IMR-90 (cell line): ENCODE measurements at regions not wholly inside any gene's neighbourhood (a gene's known extent, or its start where the extent isn't known, plus 50 kb on each side); places are given as distances from the start of the nearest gene placed in this dataset.

ENCODE experiments used
- ATAC-seq: fragments of 200-7000 bp; cut with Tn5 transposase; 2 replicates; pipeline ENCODE4 v1.9.1; 2020; ENCODE audit warnings: low read depth, mild to moderate bottlenecking, moderate library complexity
- BruUV-seq: library from RNA; stranded (reverse); fragments of 400-500 nt; replicated peaks from 2 replicates; lab custom pipeline; 2021; lab: Mats Ljungman, UMichigan
- CTCF ChIA-PET: fragments of 300-600 bp; formaldehyde crosslinking; extraction: SDS; loops from one replicate; lab custom pipeline; 2021; ENCODE audit warnings: antibody characterized with exemption; lab: Yijun Ruan, JAX
- POLR2A ChIA-PET: fragments of 300-600 bp; sonication (Branson Sonifier 250); formaldehyde crosslinking; loops from one replicate; lab custom pipeline; 2022; ENCODE audit warnings: antibody characterized with exemption; ENCODE audit not compliant: unreplicated experiment; lab: Charles Lee
- DNase-seq: peaks from one replicate; pipeline ENCODE4 v3.0.0; 2013
- H2AFZ ChIP-seq: replicated peaks from 2 replicates; pipeline ENCODE3; 2013; ENCODE audit warnings: low read length, mild to moderate bottlenecking; ENCODE audit not compliant: poor library complexity
- H2AK5ac ChIP-seq: 2 replicates; pipeline ENCODE4 v1.6.1; 2013; ENCODE audit warnings: low read depth, low read length, inconsistent platforms
- H2AK9ac ChIP-seq: replicated peaks from 2 replicates; pipeline ENCODE3; 2013; ENCODE audit warnings: mild to moderate bottlenecking, low read depth, low read length, moderate library complexity; ENCODE audit not compliant: poor library complexity
- H2BK120ac ChIP-seq: 2 replicates; pipeline ENCODE4 v1.6.1; 2013; ENCODE audit warnings: low read depth, low read length, inconsistent platforms
- H2BK15ac ChIP-seq: 3 replicates; pipeline ENCODE4 v1.6.1; 2013; ENCODE audit warnings: low read depth, low read length, inconsistent platforms
- H2BK20ac ChIP-seq: 2 replicates; pipeline ENCODE4 v1.6.1; 2013; ENCODE audit warnings: low read depth, mild to moderate bottlenecking, inconsistent platforms, low read length, moderate library complexity
- H2BK5ac ChIP-seq: 2 replicates; pipeline ENCODE4 v1.6.1; 2013; ENCODE audit warnings: mild to moderate bottlenecking, low read depth, low read length, inconsistent platforms; ENCODE audit not compliant: poor library complexity, severe bottlenecking
- H3K14ac ChIP-seq: replicated peaks from 2 replicates; pipeline ENCODE4 v1.6.1; 2013; ENCODE audit warnings: low read depth, low read length, inconsistent platforms
- H3K18ac ChIP-seq: 2 replicates; pipeline ENCODE4 v1.6.1; 2013; ENCODE audit warnings: low read depth, low read length, control low read depth
- H3K23ac ChIP-seq: 2 replicates; pipeline ENCODE4 v1.6.1; 2013; ENCODE audit warnings: low read depth, low read length, inconsistent platforms
- H3K27ac ChIP-seq: 2 replicates; pipeline ENCODE4 v1.5.1; 2013; ENCODE audit warnings: mild to moderate bottlenecking, control low read depth, low read length; ENCODE audit not compliant: insufficient read depth
- H3K27me3 ChIP-seq: 2 replicates; pipeline ENCODE4 v1.6.1; 2013; ENCODE audit warnings: low read length; ENCODE audit not compliant: control insufficient read depth, insufficient read depth
- H3K36me3 ChIP-seq: 2 replicates; pipeline ENCODE4 v1.6.1; 2013; ENCODE audit warnings: low read length, mixed read lengths; ENCODE audit not compliant: control insufficient read depth, insufficient read depth
- H3K4ac ChIP-seq: 2 replicates; pipeline ENCODE4 v1.6.1; 2013; ENCODE audit warnings: low read depth, low read length, inconsistent platforms
- H3K4me1 ChIP-seq: 2 replicates; pipeline ENCODE4 v1.6.1; 2013; ENCODE audit warnings: low read length, mixed read lengths; ENCODE audit not compliant: control insufficient read depth, insufficient read depth
- H3K4me2 ChIP-seq: 2 replicates; pipeline ENCODE4 v1.6.1; 2013; ENCODE audit warnings: low read depth, mild to moderate bottlenecking, control low read depth, low read length, moderate library complexity
- H3K4me3 ChIP-seq: 2 replicates; pipeline ENCODE4 v1.5.1; 2013; ENCODE audit warnings: low read depth, mild to moderate bottlenecking, control low read depth, low read length, moderate library complexity; ENCODE audit not compliant: insufficient read depth
- H3K56ac ChIP-seq: 2 replicates; pipeline ENCODE4 v1.6.1; 2013; ENCODE audit warnings: low read length, inconsistent platforms; ENCODE audit not compliant: insufficient read depth; ENCODE audit errors: extremely low read depth
- H3K79me1 ChIP-seq, 2 experiments: 2 replicates each; pipeline ENCODE4 v1.6.1; 2013; ENCODE audit warnings: low read length in 2 of 2, inconsistent platforms in 1 of 2, low read depth in 1 of 2
- H3K9ac ChIP-seq: 2 replicates; pipeline ENCODE4 v1.6.1; 2013; ENCODE audit warnings: low read depth, low read length, control low read depth
- H3K9me1 ChIP-seq: 2 replicates; pipeline ENCODE4 v1.6.1; 2013; ENCODE audit warnings: low read length, inconsistent platforms; ENCODE audit not compliant: insufficient read depth
- H3K9me3 ChIP-seq: 2 replicates; pipeline ENCODE4 v1.6.1; 2013; ENCODE audit warnings: low read length; ENCODE audit not compliant: control insufficient read depth, insufficient read depth
- H4K20me1 ChIP-seq: 2 replicates; pipeline ENCODE4 v1.6.1; 2013; ENCODE audit warnings: low read length, inconsistent platforms; ENCODE audit not compliant: insufficient read depth
- H4K5ac ChIP-seq: 2 replicates; pipeline ENCODE4 v1.6.1; 2013; ENCODE audit warnings: mild to moderate bottlenecking, low read depth, low read length, control low read depth
- H4K8ac ChIP-seq, 2 experiments: 2 replicates each; pipeline ENCODE4 v1.6.1; 2013; ENCODE audit warnings: low read depth in 2 of 2, low read length in 2 of 2, control low read depth in 1 of 2, inconsistent platforms in 1 of 2
- H4K91ac ChIP-seq: 2 replicates; pipeline ENCODE4 v1.6.1; 2013; ENCODE audit warnings: low read depth, low read length, inconsistent platforms; ENCODE audit not compliant: insufficient read depth
- BHLHE40 ChIP-seq: fragments of 150-350 bp; IDR thresholded peaks from 2 replicates; pipeline ENCODE4 v1.6.1; 2016; ENCODE audit warnings: mild to moderate bottlenecking, low read depth, low read length
- CHD1 ChIP-seq: IDR thresholded peaks from 2 replicates; pipeline ENCODE4 v1.6.1; 2012; ENCODE audit warnings: low read depth, low read length, improper control_type of control experiment
- MAZ ChIP-seq: IDR thresholded peaks from 2 replicates; pipeline ENCODE4 v1.6.1; 2012; ENCODE audit warnings: low read depth, mild to moderate bottlenecking, low read length, improper control_type of control experiment, moderate library complexity, borderline replicate concordance
- RAD21 ChIP-seq: IDR thresholded peaks from 2 replicates; pipeline ENCODE4 v1.6.1; 2012; ENCODE audit warnings: low read length, improper control_type of control experiment
- RCOR1 ChIP-seq: IDR thresholded peaks from 2 replicates; pipeline ENCODE4 v1.6.1; 2012; ENCODE audit warnings: mild to moderate bottlenecking, low read length, improper control_type of control experiment; ENCODE audit not compliant: insufficient replicate concordance
- RFX5 ChIP-seq: IDR thresholded peaks from 2 replicates; pipeline ENCODE4 v1.8.0; 2012; ENCODE audit warnings: low read depth, mild to moderate bottlenecking, low read length, moderate library complexity
- WGBS, 2 experiments: methylation state at CpG; one replicate each; pipeline versions ENCODE4 v1.1.5 to v1.1.7; 2013; ENCODE audit warnings: missing lambda C conversion rate in 2 of 2; ENCODE audit not compliant: insufficient read length in 1 of 2; ENCODE audit errors: extremely low coverage in 2 of 2; 5-methylcytosine and 5-hydroxymethylcytosine counted together
- dilution Hi-C: fragments of 300-500 bp; cut with HindIII; formaldehyde crosslinking; loops from one replicate; pipeline ENCODE4 v1.14.3; 2018; ENCODE audit warnings: low sequenced_read_pairs; ENCODE audit not compliant: unreplicated experiment
- in situ Hi-C: fragments of 300-500 bp; cut with MboI; formaldehyde crosslinking; loops from 3 replicates; pipeline ENCODE4 v1.14.3; 2019; ENCODE audit warnings: low sequenced_read_pairs, inconsistent platforms, mixed read lengths
- intact Hi-C: fragments of 100-400 bp; cut with micrococcal nuclease; formaldehyde crosslinking; loops from 2 replicates; pipeline ENCODE4 v1.10.0; 2022
- TF ChIP-seq, protein P1 (sequence below): conservative IDR thresholded peaks from 2 replicates; pipeline ENCODE4 v1.5.1; 2012; ENCODE audit warnings: mild to moderate bottlenecking, low read depth, low read length, improper control_type of control experiment
- TF ChIP-seq, protein P2 (sequence below): fragments of 150-350 bp; IDR thresholded peaks from 2 replicates; pipeline ENCODE4 v1.6.1; 2017; ENCODE audit warnings: mild to moderate bottlenecking, antibody characterized with exemption, low read length, low read depth

DNA sequence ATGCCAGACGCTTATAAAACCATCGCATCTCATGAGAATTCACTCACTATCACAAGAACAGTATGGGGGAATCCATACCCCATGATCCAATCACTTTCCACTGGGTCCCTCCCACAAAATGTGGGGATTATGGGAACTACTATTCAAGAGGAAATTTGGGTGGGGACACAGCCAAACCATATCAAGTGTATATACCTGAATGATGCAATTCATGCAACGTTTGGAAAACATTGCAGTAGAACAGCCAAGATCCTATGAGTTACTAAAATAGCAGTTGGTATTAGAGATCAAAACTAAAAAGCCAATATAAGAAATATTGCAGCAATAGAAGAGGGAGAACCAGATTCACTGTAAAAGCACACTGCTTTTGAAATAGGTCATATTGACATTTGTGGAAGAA is 1543.9 kb upstream of the B3GALT2 start:
- Histone ChIP-seq H2BK15ac (no peak overlapping the region), H2BK120ac (no peak overlapping the region), H3K27me3 (no peaks in the 10 kb centered on the region), H2BK20ac (no peak overlapping the region), H4K5ac (no peak overlapping the region), H3K4me3 (no peak overlapping the region), H3K18ac (no peak overlapping the region), H2AK5ac (no peak overlapping the region), H2BK5ac (no peak overlapping the region), H3K79me1 (no peaks in the 10 kb centered on the region), H3K56ac (no peak overlapping the region), H4K91ac (no peak overlapping the region), H4K8ac (no peak overlapping the region), H3K4me1 (no peaks in the 10 kb centered on the region), H4K20me1 (no peaks in the 10 kb centered on the region), H3K36me3 (no peaks in the 10 kb centered on the region), H3K4me2 (no peak overlapping the region), H3K27ac (no peak overlapping the region), H3K9me1 (no peaks in the 10 kb centered on the region), H3K14ac (no peak overlapping the region), H3K9ac (no peak overlapping the region), H2AK9ac (no peak overlapping the region), H3K9me3 (no peaks in the 10 kb centered on the region), H3K23ac (no peak overlapping the region), H2AFZ (no peak overlapping the region), H3K4ac (no peak overlapping the region)
- WGBS, 2 experiments, result no CpG with 5 or more reads among the region's 3 CpGs
- in situ Hi-C loops (no loop called here), dilution Hi-C loops (no loop called here), intact Hi-C loops (no loop called here)
- ATAC-seq (no peak), DNase-seq (no peak)
- TF ChIP-seq, protein P1, sequence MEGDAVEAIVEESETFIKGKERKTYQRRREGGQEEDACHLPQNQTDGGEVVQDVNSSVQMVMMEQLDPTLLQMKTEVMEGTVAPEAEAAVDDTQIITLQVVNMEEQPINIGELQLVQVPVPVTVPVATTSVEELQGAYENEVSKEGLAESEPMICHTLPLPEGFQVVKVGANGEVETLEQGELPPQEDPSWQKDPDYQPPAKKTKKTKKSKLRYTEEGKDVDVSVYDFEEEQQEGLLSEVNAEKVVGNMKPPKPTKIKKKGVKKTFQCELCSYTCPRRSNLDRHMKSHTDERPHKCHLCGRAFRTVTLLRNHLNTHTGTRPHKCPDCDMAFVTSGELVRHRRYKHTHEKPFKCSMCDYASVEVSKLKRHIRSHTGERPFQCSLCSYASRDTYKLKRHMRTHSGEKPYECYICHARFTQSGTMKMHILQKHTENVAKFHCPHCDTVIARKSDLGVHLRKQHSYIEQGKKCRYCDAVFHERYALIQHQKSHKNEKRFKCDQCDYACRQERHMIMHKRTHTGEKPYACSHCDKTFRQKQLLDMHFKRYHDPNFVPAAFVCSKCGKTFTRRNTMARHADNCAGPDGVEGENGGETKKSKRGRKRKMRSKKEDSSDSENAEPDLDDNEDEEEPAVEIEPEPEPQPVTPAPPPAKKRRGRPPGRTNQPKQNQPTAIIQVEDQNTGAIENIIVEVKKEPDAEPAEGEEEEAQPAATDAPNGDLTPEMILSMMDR, result no peak
- TF ChIP-seq MAZ (no peak), RFX5 (no peak), RAD21 (no peak), BHLHE40 (no peak), RCOR1 (no peak), CHD1 (no peak)
- TF ChIP-seq, protein P2, sequence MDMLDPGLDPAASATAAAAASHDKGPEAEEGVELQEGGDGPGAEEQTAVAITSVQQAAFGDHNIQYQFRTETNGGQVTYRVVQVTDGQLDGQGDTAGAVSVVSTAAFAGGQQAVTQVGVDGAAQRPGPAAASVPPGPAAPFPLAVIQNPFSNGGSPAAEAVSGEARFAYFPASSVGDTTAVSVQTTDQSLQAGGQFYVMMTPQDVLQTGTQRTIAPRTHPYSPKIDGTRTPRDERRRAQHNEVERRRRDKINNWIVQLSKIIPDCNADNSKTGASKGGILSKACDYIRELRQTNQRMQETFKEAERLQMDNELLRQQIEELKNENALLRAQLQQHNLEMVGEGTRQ, result no peak
- BruUV-seq, result no TSS peak
- POLR2A ChIA-PET, result no interaction called here
- CTCF ChIA-PET, result no interaction called here
